Endothelial cell of umbilical vein (primary cell): ENCODE measurements at regions not wholly inside any gene's neighbourhood (a gene's known extent, or its start where the extent isn't known, plus 50 kb on each side); places are given as distances from the start of the nearest gene placed in this dataset.

Experiments used
- BruUV-seq: library from RNA; stranded (reverse); fragments of 400-500 nt; replicated peaks from 2 replicates; lab custom pipeline; 2021; lab: Mats Ljungman, UMichigan
- CTCF ChIA-PET: fragments of 300-600, 350-600 bp; sonication (Branson Sonifier 250); formaldehyde crosslinking; loops from one replicate; lab custom pipeline; 2021; ENCODE audit warnings: antibody characterized with exemption, inconsistent platforms; lab: Charles Lee
- POLR2A ChIA-PET: fragments of 300-600, 350-600 bp; sonication (Branson Sonifier 250); formaldehyde crosslinking; loops from one replicate; lab custom pipeline; 2021; ENCODE audit warnings: antibody characterized with exemption, inconsistent platforms; lab: Charles Lee
- DNase-seq: peaks from one replicate; pipeline ENCODE4 v3.0.0-alpha.2; 2011; ENCODE audit warnings: low read depth, low spot score
- FAIRE-seq: peaks from 2 replicates; lab custom pipeline; 2011; peaks lifted over from hg19 to GRCh38; lab: Jason Lieb, UNC
- H2AFZ ChIP-seq: 2 replicates; pipeline ENCODE4 v1.6.0; 2012; ENCODE audit warnings: low read depth, low read length, control low read depth, inconsistent platforms
- H3K27ac ChIP-seq: 2 replicates; pipeline ENCODE4 v1.5.1; 2011; ENCODE audit warnings: low read depth, mild to moderate bottlenecking, control low read depth, low read length, moderate library complexity; ENCODE audit not compliant: insufficient read depth
- H3K27me3 ChIP-seq, 2 experiments: 2 replicates each; pipeline versions ENCODE4 v1.6.0 to v1.6.1; 2011; ENCODE audit warnings: low read length in 2 of 2, mixed read lengths in 1 of 2; ENCODE audit not compliant: control insufficient read depth in 2 of 2, insufficient read depth in 2 of 2
- H3K36me3 ChIP-seq, 2 experiments: 2 replicates in 1 of 2; 3 replicates in 1 of 2; pipeline ENCODE4 v1.5.1; 2011; ENCODE audit warnings: low read length in 2 of 2, mild to moderate bottlenecking in 1 of 2, moderate library complexity in 1 of 2; ENCODE audit not compliant: control insufficient read depth in 2 of 2, insufficient read depth in 2 of 2; ENCODE audit errors: extremely low read depth in 1 of 2
- H3K4me1 ChIP-seq: 3 replicates; pipeline ENCODE4 v1.5.1; 2011; ENCODE audit warnings: mild to moderate bottlenecking, low read length; ENCODE audit not compliant: control insufficient read depth, insufficient read depth; ENCODE audit errors: extremely low read depth
- H3K4me2 ChIP-seq: 2 replicates; pipeline ENCODE4 v1.6.1; 2011; ENCODE audit warnings: low read length, control low read depth, mixed read lengths; ENCODE audit not compliant: insufficient read depth
- H3K4me3 ChIP-seq, 3 experiments: fragments of 200-600 bp in 1 of 3; sonication (generic), shearing (Covaris generic) in 1 of 3; replicated peaks in 1 of 3; 2 replicates each; pipeline ENCODE4 v1.5.1; 2011 to 2016; ENCODE audit warnings: control low read depth in 3 of 3, low read length in 3 of 3, mild to moderate bottlenecking in 2 of 3, inconsistent platforms in 1 of 3, low read depth in 1 of 3, moderate library complexity in 1 of 3; ENCODE audit not compliant: insufficient read depth in 1 of 3
- H3K79me2 ChIP-seq: 2 replicates; pipeline ENCODE4 v1.6.0; 2012; ENCODE audit warnings: low read length, inconsistent platforms; ENCODE audit not compliant: control insufficient read depth, insufficient read depth
- H3K9ac ChIP-seq: replicated peaks from 2 replicates; pipeline ENCODE3; 2011; ENCODE audit warnings: low read length, control low read depth; ENCODE audit not compliant: insufficient read depth; ENCODE audit errors: extremely low read depth
- H3K9me1 ChIP-seq: replicated peaks from 3 replicates; pipeline ENCODE4 v1.6.0; 2011; ENCODE audit warnings: mild to moderate bottlenecking, low read length; ENCODE audit not compliant: control insufficient read depth, insufficient read depth; ENCODE audit errors: extremely low read depth
- H3K9me3 ChIP-seq: replicated peaks from 2 replicates; pipeline ENCODE4 v1.5.1; 2012; ENCODE audit warnings: low read length, inconsistent platforms; ENCODE audit not compliant: control insufficient read depth, insufficient read depth
- H4K20me1 ChIP-seq: replicated peaks from 2 replicates; pipeline ENCODE3; 2011; ENCODE audit warnings: mild to moderate bottlenecking, low read length; ENCODE audit not compliant: control insufficient read depth, insufficient read depth; ENCODE audit errors: extremely low read depth
- EZH2 ChIP-seq: IDR thresholded peaks from 2 replicates; pipeline ENCODE4 v1.6.1; 2012; ENCODE audit warnings: borderline replicate concordance, low read depth, mild to moderate bottlenecking, moderate library complexity, low read length, inconsistent platforms; ENCODE audit not compliant: severe bottlenecking
- FOS ChIP-seq: IDR thresholded peaks from 2 replicates; pipeline ENCODE4 v1.6.1; 2011; ENCODE audit warnings: mild to moderate bottlenecking, low read length, moderate library complexity, borderline replicate concordance; ENCODE audit not compliant: insufficient read depth
- GATA2 ChIP-seq: IDR thresholded peaks from 2 replicates; pipeline ENCODE4 v1.7.0; 2011; ENCODE audit warnings: low read depth, mild to moderate bottlenecking, moderate library complexity, mixed read lengths, low read length; ENCODE audit not compliant: insufficient read length, insufficient read depth
- JUN ChIP-seq: IDR thresholded peaks from 2 replicates; pipeline ENCODE4 v1.6.1; 2011; ENCODE audit warnings: borderline replicate concordance, low read depth; ENCODE audit not compliant: insufficient read length, insufficient read depth
- MAX ChIP-seq: IDR thresholded peaks from 2 replicates; pipeline ENCODE4 v1.6.1; 2011; ENCODE audit not compliant: insufficient read depth, insufficient read length
- MYC ChIP-seq: IDR thresholded peaks from one replicate; pipeline ENCODE4 v1.6.1; 2011; ENCODE audit warnings: mild to moderate bottlenecking, low read depth, low read length
- POLR2A ChIP-seq: IDR thresholded peaks from 2 replicates; pipeline ENCODE4 v1.6.1; 2012; ENCODE audit warnings: low read depth, mild to moderate bottlenecking, control low read depth, low read length
- POLR2AphosphoS5 ChIP-seq: IDR thresholded peaks from 2 replicates; pipeline ENCODE4 v1.6.1; 2012; ENCODE audit warnings: low read depth, mild to moderate bottlenecking, control low read depth, low read length, moderate library complexity; ENCODE audit not compliant: insufficient read depth
- dilution Hi-C: fragments of 300-500 bp; cut with MboI; formaldehyde crosslinking; loops from one replicate; pipeline ENCODE4 v1.15.0; 2019; ENCODE audit warnings: low sequenced_read_pairs; ENCODE audit not compliant: extremely low pct_ligation_motif_present
- intact Hi-C: fragments of 100-400 bp; cut with micrococcal nuclease; formaldehyde crosslinking; loops from one replicate; pipeline ENCODE4 v1.10.0; 2022
- TF ChIP-seq, protein P1 (sequence below), 2 donors: IDR thresholded peaks; 1 replicate in 1 of 2; 2 replicates in 1 of 2; pipeline ENCODE4 v1.5.1; 2011; ENCODE audit warnings: low read length in 2 of 2, mild to moderate bottlenecking in 2 of 2, moderate library complexity in 2 of 2, control low read depth in 1 of 2, inconsistent platforms in 1 of 2, low read depth in 1 of 2; ENCODE audit not compliant: insufficient read depth in 1 of 2; ENCODE audit errors: extremely low read depth in 1 of 2

DNA sequence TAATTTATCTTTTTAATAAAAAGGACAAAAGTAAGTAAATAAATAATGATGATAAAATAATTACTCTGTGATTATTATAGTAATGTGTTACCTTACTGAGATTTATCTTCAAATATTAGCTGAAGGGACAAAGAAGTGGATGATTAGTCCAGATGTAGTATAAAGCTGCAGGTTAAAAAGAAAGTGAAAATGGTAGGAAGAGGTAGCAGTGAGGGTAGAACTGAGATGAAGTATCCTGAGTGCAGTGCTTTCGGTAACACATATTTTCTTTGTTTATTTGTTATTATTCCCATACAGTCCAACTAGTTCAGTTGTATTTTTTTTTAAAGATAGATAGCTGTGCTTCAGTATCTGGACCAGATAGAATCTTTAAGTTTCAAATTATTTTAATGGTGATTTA, 1203.5 kb downstream of the NCAM2 start:
- ChIA-PET CTCF (no interaction called here), POLR2A (no interaction called here)
- no peak overlapping the region for H3K4me2 ChIP-seq
- no peak overlapping the region for H3K9ac ChIP-seq
- TF ChIP-seq EZH2 (no peak), GATA2 (no peak), POLR2AphosphoS5 (no peak), JUN (no peak), MYC (no peak), POLR2A (no peak)
- TF ChIP-seq, protein P1, sequence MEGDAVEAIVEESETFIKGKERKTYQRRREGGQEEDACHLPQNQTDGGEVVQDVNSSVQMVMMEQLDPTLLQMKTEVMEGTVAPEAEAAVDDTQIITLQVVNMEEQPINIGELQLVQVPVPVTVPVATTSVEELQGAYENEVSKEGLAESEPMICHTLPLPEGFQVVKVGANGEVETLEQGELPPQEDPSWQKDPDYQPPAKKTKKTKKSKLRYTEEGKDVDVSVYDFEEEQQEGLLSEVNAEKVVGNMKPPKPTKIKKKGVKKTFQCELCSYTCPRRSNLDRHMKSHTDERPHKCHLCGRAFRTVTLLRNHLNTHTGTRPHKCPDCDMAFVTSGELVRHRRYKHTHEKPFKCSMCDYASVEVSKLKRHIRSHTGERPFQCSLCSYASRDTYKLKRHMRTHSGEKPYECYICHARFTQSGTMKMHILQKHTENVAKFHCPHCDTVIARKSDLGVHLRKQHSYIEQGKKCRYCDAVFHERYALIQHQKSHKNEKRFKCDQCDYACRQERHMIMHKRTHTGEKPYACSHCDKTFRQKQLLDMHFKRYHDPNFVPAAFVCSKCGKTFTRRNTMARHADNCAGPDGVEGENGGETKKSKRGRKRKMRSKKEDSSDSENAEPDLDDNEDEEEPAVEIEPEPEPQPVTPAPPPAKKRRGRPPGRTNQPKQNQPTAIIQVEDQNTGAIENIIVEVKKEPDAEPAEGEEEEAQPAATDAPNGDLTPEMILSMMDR (IDR thresholded peaks at IDR 0.05; ENCODE audit: extremely low read depth in 1 of 2, insufficient read depth in 1 of 2, low read depth in 1 of 2, low read length in 2 of 2) = no peak
- H3K9me3 ChIP-seq = peaks cover 2% of the 10 kb centered on the region
- no peaks in the 10 kb centered on the region for H3K79me2 ChIP-seq
- intact Hi-C loops = no loop called here
- no peak for DNase-seq
- no peak for FAIRE-seq
- H3K9me1 ChIP-seq = no peaks in the 10 kb centered on the region
- dilution Hi-C loops = no loop called here
- no peak overlapping the region for H3K4me3 ChIP-seq
- H4K20me1 ChIP-seq = no peaks in the 10 kb centered on the region
- no peak overlapping the region for H2AFZ ChIP-seq
- H3K36me3 ChIP-seq = no peaks in the 10 kb centered on the region
- H3K27me3 ChIP-seq = no peaks in the 10 kb centered on the region
- H3K4me1 ChIP-seq = no peaks in the 10 kb centered on the region
- BruUV-seq = no TSS peak
- no peak overlapping the region for H3K27ac ChIP-seq

DNA sequence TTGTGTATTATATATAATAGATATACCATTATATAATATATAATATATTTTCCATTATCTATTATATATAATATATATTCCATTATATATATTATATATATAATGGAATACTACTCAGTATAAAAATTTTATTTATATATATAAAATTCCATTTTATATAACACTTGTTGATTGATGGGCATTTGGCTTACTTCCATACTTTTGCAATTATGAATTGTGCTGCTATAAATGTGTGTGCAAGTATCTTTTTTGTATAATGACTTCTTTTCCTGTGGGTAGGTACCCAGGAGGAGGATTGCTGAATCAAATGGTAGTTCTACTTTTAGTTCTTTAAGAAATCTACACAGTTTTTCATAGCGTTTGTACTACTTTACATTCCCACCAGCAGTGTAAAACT, 1211.1 kb downstream of the NCAM2 start:
- no peaks in the 10 kb centered on the region for H3K36me3 ChIP-seq
- no peaks in the 10 kb centered on the region for H3K27me3 ChIP-seq
- no peaks in the 10 kb centered on the region for H3K9me3 ChIP-seq
- H3K4me3 ChIP-seq = no peak overlapping the region
- dilution Hi-C loops = no loop called here
- DNase-seq = no peak
- intact Hi-C loops = no loop called here
- FAIRE-seq = no peak
- no peaks in the 10 kb centered on the region for H4K20me1 ChIP-seq
- H3K79me2 ChIP-seq = no peaks in the 10 kb centered on the region
- no peaks in the 10 kb centered on the region for H3K9me1 ChIP-seq
- no peak overlapping the region for H3K27ac ChIP-seq
- TF ChIP-seq POLR2AphosphoS5 = no peak
- no peak for TF ChIP-seq MAX
- no peak for TF ChIP-seq JUN
- no peak for TF ChIP-seq MYC
- no peak for TF ChIP-seq POLR2A
- TF ChIP-seq, protein P1 (IDR thresholded peaks at IDR 0.05; ENCODE audit: extremely low read depth in 1 of 2, insufficient read depth in 1 of 2, low read depth in 1 of 2, low read length in 2 of 2) = no peak
- TF ChIP-seq FOS = no peak
- TF ChIP-seq EZH2 = no peak
- TF ChIP-seq GATA2 = no peak
- H3K4me2 ChIP-seq = no peak overlapping the region
- BruUV-seq = no TSS peak
- no peak overlapping the region for H2AFZ ChIP-seq
- ChIA-PET CTCF (no interaction called here), POLR2A (no interaction called here)
- H3K4me1 ChIP-seq = no peaks in the 10 kb centered on the region
- H3K9ac ChIP-seq = no peak overlapping the region
